H9 (cell line): ENCODE measurements at regions not wholly inside any gene's neighbourhood (a gene's known extent, or its start where the extent isn't known, plus 50 kb on each side); places are given as distances from the start of the nearest gene placed in this dataset.

ENCODE experiments used
- DNase-seq: peaks from one replicate; pipeline ENCODE4 v3.0.0-alpha.2; 2017
- H2AFZ ChIP-seq: one replicate; pipeline ENCODE4 v1.6.1; 2013; ENCODE audit warnings: mild to moderate bottlenecking, low read length, control low read depth, moderate library complexity
- H2AK5ac ChIP-seq: 2 replicates; pipeline ENCODE4 v1.6.1; 2013; ENCODE audit warnings: low read length, control low read depth, mixed read lengths; ENCODE audit not compliant: insufficient read length
- H2BK120ac ChIP-seq: one replicate; pipeline ENCODE4 v1.6.1; 2013; ENCODE audit warnings: low read depth, mild to moderate bottlenecking, low read length, control low read depth, inconsistent platforms; ENCODE audit not compliant: poor library complexity, severe bottlenecking
- H2BK12ac ChIP-seq: 2 replicates; pipeline ENCODE4 v1.6.1; 2013; ENCODE audit warnings: low read length, control low read depth, mixed read lengths, low read depth; ENCODE audit not compliant: insufficient read length
- H2BK15ac ChIP-seq: 2 replicates; pipeline ENCODE4 v1.6.1; 2013; ENCODE audit warnings: low read depth, low read length, control low read depth
- H2BK20ac ChIP-seq: one replicate; pipeline ENCODE4 v1.6.1; 2013; ENCODE audit warnings: low read depth, mild to moderate bottlenecking, low read length, control low read depth, inconsistent platforms; ENCODE audit not compliant: poor library complexity, severe bottlenecking
- H2BK5ac ChIP-seq: 2 replicates; pipeline ENCODE4 v1.6.1; 2013; ENCODE audit warnings: low read length, control low read depth, mixed read lengths; ENCODE audit not compliant: insufficient read length
- H3K14ac ChIP-seq: 2 replicates; pipeline ENCODE4 v1.6.1; 2013; ENCODE audit warnings: low read length, control low read depth; ENCODE audit not compliant: insufficient read depth
- H3K18ac ChIP-seq: 2 replicates; pipeline ENCODE4 v1.6.1; 2013; ENCODE audit warnings: low read depth, mild to moderate bottlenecking, mixed read lengths, low read length, control low read depth; ENCODE audit not compliant: insufficient read length
- H3K23ac ChIP-seq: 2 replicates; pipeline ENCODE4 v1.6.1; 2013; ENCODE audit warnings: low read length, control low read depth, mixed read lengths, low read depth; ENCODE audit not compliant: insufficient read length
- H3K23me2 ChIP-seq: 2 replicates; pipeline ENCODE4 v1.6.1; 2013; ENCODE audit warnings: low read depth, mild to moderate bottlenecking, mixed read lengths, low read length, control low read depth; ENCODE audit not compliant: insufficient read length, poor library complexity, severe bottlenecking
- H3K27ac ChIP-seq: 2 replicates; pipeline ENCODE4 v1.5.1; 2013; ENCODE audit warnings: low read length, control low read depth, mixed read lengths, low read depth; ENCODE audit not compliant: insufficient read length
- H3K27me3 ChIP-seq: 2 replicates; pipeline ENCODE4 v1.6.1; 2013; ENCODE audit warnings: low read length, control low read depth, inconsistent platforms; ENCODE audit not compliant: insufficient read depth
- H3K4ac ChIP-seq: 2 replicates; pipeline ENCODE4 v1.6.1; 2013; ENCODE audit warnings: low read depth, mild to moderate bottlenecking, control low read depth, inconsistent platforms, low read length, moderate library complexity
- H3K4me1 ChIP-seq: 2 replicates; pipeline ENCODE4 v1.6.1; 2013; ENCODE audit warnings: low read length, control low read depth, inconsistent platforms; ENCODE audit not compliant: insufficient read depth
- H3K4me2 ChIP-seq: 2 replicates; pipeline ENCODE4 v1.6.1; 2013; ENCODE audit warnings: low read length, control low read depth, mixed read lengths; ENCODE audit not compliant: insufficient read length, insufficient read depth
- H3K56ac ChIP-seq: 2 replicates; pipeline ENCODE4 v1.6.1; 2013; ENCODE audit warnings: low read depth, mild to moderate bottlenecking, mixed read lengths, low read length, control low read depth; ENCODE audit not compliant: insufficient read length
- H3K79me1 ChIP-seq: 2 replicates; pipeline ENCODE4 v1.6.1; 2013; ENCODE audit warnings: low read depth, mild to moderate bottlenecking, moderate library complexity, low read length, control low read depth, inconsistent platforms; ENCODE audit not compliant: insufficient read depth, poor library complexity, severe bottlenecking
- H3K79me2 ChIP-seq: 2 replicates; pipeline ENCODE4 v1.6.1; 2013; ENCODE audit warnings: low read length, control low read depth, inconsistent platforms; ENCODE audit not compliant: insufficient read depth
- H3K9ac ChIP-seq: 2 replicates; pipeline ENCODE4 v1.6.1; 2013; ENCODE audit warnings: low read length, control low read depth, mixed read lengths; ENCODE audit not compliant: insufficient read length; ENCODE audit errors: extremely low read depth
- H3K9me3 ChIP-seq: one replicate; pipeline ENCODE4 v1.6.1; 2013; ENCODE audit warnings: low read depth, low read length, inconsistent platforms; ENCODE audit not compliant: control insufficient read depth
- H3T11ph ChIP-seq: one replicate; pipeline ENCODE4 v1.6.1; 2013; ENCODE audit warnings: mild to moderate bottlenecking, low read length, control low read depth, inconsistent platforms
- H4K20me1 ChIP-seq: one replicate; pipeline ENCODE4 v1.6.1; 2013; ENCODE audit not compliant: control insufficient read depth, insufficient read length, insufficient read depth
- H4K5ac ChIP-seq: 2 replicates; pipeline ENCODE4 v1.6.1; 2013; ENCODE audit warnings: low read depth, mild to moderate bottlenecking, mixed read lengths, low read length, control low read depth; ENCODE audit not compliant: insufficient read length
- H4K8ac ChIP-seq: replicated peaks from 2 replicates; pipeline ENCODE4 v1.6.1; 2013; ENCODE audit warnings: low read length, control low read depth, mixed read lengths, low read depth; ENCODE audit not compliant: insufficient read length
- H4K91ac ChIP-seq: 2 replicates; pipeline ENCODE4 v1.6.1; 2013; ENCODE audit warnings: low read depth, mild to moderate bottlenecking, moderate library complexity, mixed read lengths, low read length, control low read depth; ENCODE audit not compliant: insufficient read length
- H3K27ac Mint-ChIP-seq, 3 experiments: 2 replicates in 2 of 3; 3 replicates in 1 of 3; pipeline ENCODE4 v1.8.0; 2020 to 2021; ENCODE audit warnings: mixed read lengths in 3 of 3, mild to moderate bottlenecking in 1 of 3, moderate library complexity in 1 of 3
- H3K27me3 Mint-ChIP-seq: 2 replicates; pipeline ENCODE4 v1.8.0; 2021; ENCODE audit warnings: low read depth, mild to moderate bottlenecking, moderate library complexity, mixed read lengths
- H3K36me3 Mint-ChIP-seq, 3 experiments: 2 replicates in 2 of 3; 3 replicates in 1 of 3; pipeline ENCODE4 v1.8.0; 2020 to 2021; ENCODE audit warnings: low read depth in 3 of 3, mixed read lengths in 3 of 3; ENCODE audit not compliant: insufficient read depth in 1 of 3
- H3K4me1 Mint-ChIP-seq, 2 experiments: 2 replicates each; pipeline ENCODE4 v1.8.0; 2020; ENCODE audit warnings: mixed read lengths in 2 of 2
- H3K4me3 Mint-ChIP-seq, 2 experiments: 2 replicates in 1 of 2; 3 replicates in 1 of 2; pipeline ENCODE4 v1.8.0; 2020 to 2021; ENCODE audit warnings: mild to moderate bottlenecking in 2 of 2, mixed read lengths in 2 of 2, moderate library complexity in 1 of 2
- H3K9me3 Mint-ChIP-seq, 2 experiments: 2 replicates in 1 of 2; 3 replicates in 1 of 2; pipeline ENCODE4 v1.8.0; 2020; ENCODE audit warnings: mild to moderate bottlenecking in 2 of 2, mixed read lengths in 2 of 2, moderate library complexity in 1 of 2
- WGBS: extraction: QIAGEN DNeasy Blood & Tissue Kit; methylation state at CpG from one replicate; pipeline ENCODE4 v1.1.7; 2013; ENCODE audit warnings: missing lambda C conversion rate, low lambda C conversion rate, mixed read lengths; ENCODE audit not compliant: insufficient read length; ENCODE audit errors: extremely low coverage; 5-methylcytosine and 5-hydroxymethylcytosine counted together
- TF ChIP-seq, protein P1 (sequence below): fragments of 200-600 bp; sonication (generic); conservative IDR thresholded peaks from 3 replicates; pipeline ENCODE4 v1.8.0; 2021; ENCODE audit warnings: antibody characterized with exemption, mild to moderate bottlenecking

- TF ChIP-seq, protein P1, sequence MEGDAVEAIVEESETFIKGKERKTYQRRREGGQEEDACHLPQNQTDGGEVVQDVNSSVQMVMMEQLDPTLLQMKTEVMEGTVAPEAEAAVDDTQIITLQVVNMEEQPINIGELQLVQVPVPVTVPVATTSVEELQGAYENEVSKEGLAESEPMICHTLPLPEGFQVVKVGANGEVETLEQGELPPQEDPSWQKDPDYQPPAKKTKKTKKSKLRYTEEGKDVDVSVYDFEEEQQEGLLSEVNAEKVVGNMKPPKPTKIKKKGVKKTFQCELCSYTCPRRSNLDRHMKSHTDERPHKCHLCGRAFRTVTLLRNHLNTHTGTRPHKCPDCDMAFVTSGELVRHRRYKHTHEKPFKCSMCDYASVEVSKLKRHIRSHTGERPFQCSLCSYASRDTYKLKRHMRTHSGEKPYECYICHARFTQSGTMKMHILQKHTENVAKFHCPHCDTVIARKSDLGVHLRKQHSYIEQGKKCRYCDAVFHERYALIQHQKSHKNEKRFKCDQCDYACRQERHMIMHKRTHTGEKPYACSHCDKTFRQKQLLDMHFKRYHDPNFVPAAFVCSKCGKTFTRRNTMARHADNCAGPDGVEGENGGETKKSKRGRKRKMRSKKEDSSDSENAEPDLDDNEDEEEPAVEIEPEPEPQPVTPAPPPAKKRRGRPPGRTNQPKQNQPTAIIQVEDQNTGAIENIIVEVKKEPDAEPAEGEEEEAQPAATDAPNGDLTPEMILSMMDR = no peak
- Histone ChIP-seq H3K27ac (no peak overlapping the region), H3K14ac (peak overlapping the region; percentile 46; the same call in 1 of the 2 replicates), H2AK5ac (no peak overlapping the region), H4K8ac (no peak overlapping the region), H4K91ac (no peak overlapping the region), H3K27me3 (no peaks in the 10 kb centered on the region), H2BK15ac (no peak overlapping the region), H3K9me3 (no peaks in the 10 kb centered on the region), H2BK12ac (no peak overlapping the region), H3K56ac (no peak overlapping the region), H3K4me2 (no peak overlapping the region), H3K9ac (no peak overlapping the region), H3K79me2 (no peaks in the 10 kb centered on the region), H2AFZ (no peak overlapping the region), H3T11ph (no peak overlapping the region), H2BK120ac (no peak overlapping the region), H3K4ac (no peak overlapping the region), H3K23ac (no peak overlapping the region), H2BK20ac (no peak overlapping the region), H3K23me2 (no peaks in the 10 kb centered on the region), H2BK5ac (no peak overlapping the region), H4K20me1 (no peaks in the 10 kb centered on the region), H3K79me1 (no peaks in the 10 kb centered on the region), H3K4me1 (peaks cover 9% of the 10 kb centered on the region; the same call in 1 of the 2 replicates), H3K18ac (no peak overlapping the region), H4K5ac (no peak overlapping the region)
- Mint-ChIP-seq H3K36me3 (no peaks in the 10 kb centered on the region; a peak in 1 of 7 replicates), H3K4me3 (peak overlapping the region in 1 of 2 experiments; percentile 38; a peak in 2 of 5 replicates), H3K9me3 (no peaks in the 10 kb centered on the region), H3K27me3 (peaks cover 11% of the 10 kb centered on the region), H3K4me1 (peaks cover 41 to 52% of the 10 kb centered on the region in 2 experiments), H3K27ac (peak overlapping the region in 2 of 3 experiments; percentile 62 to 89; a peak in 4 of 7 replicates)
- DNase-seq = peak; percentile 21
- no CpG with 5 or more reads among the region's 7 CpGs for WGBS
Observed at GRCh38 chr1:228863776-228864175, 128.5 kb downstream of the RHOU start.
